ENCODE measurements at regions not wholly inside any gene's neighbourhood (a gene's known extent, or its start where the extent isn't known, plus 50 kb on each side); places are given as distances from the start of the nearest gene placed in this dataset.

GRCh38 chr18:25724997-25725396 lies 365.4 kb downstream of the SS18 start:
- no peak overlapping the region for H2AFZ ChIP-seq (ENCODE audit: insufficient read depth, low read depth, low read length, poor library complexity, severe bottlenecking)
- H3K4me2 ChIP-seq (replicated peaks; ENCODE audit: low read depth, low read length, poor library complexity, severe bottlenecking), result no peak overlapping the region
- no peaks in the 10 kb centered on the region for H3K4me1 Mint-ChIP-seq
- ChIA-PET CTCF (no interaction called here), POLR2A (no interaction called here)
- H3K27ac ChIP-seq (ENCODE audit: low read length in 2 of 2), result no peak overlapping the region
- no peak overlapping the region for H3K27ac Mint-ChIP-seq
- no peaks in the 10 kb centered on the region for H4K20me1 ChIP-seq (ENCODE audit: control insufficient read depth, insufficient read depth, low read length, poor library complexity, severe bottlenecking)
- H3K4me3 ChIP-seq (ENCODE audit: control extremely low read depth in 1 of 5, extremely low read depth in 1 of 5, insufficient read depth in 1 of 5, low read depth in 2 of 5, low read length in 4 of 5), result no peak overlapping the region
- H3K9ac ChIP-seq (ENCODE audit: low read length), result no peak overlapping the region
- no peak overlapping the region for H3K4me3 Mint-ChIP-seq
- H3K9me3 ChIP-seq (ENCODE audit: control extremely low read depth in 1 of 3, control insufficient read depth in 2 of 3, insufficient read depth in 1 of 3, low read length in 2 of 3), result peaks cover 0 to 9% (median 0%) of the 10 kb centered on the region in 3 donors
- H3K79me2 ChIP-seq (ENCODE audit: control insufficient read depth, insufficient read depth, low read length), result no peaks in the 10 kb centered on the region
- no peak for ATAC-seq (ENCODE audit: low read depth)
- WGBS (ENCODE audit: insufficient coverage), result 100% methylated on average over 2 of the region's 4 CpGs
- no peaks in the 10 kb centered on the region for H3K4me1 ChIP-seq (ENCODE audit: control insufficient read depth in 2 of 2, insufficient read depth in 2 of 2, low read length in 2 of 2)
- DNase-seq, result no peak
- H3K36me3 ChIP-seq (replicated peaks in 1 of 2; ENCODE audit: control extremely low read depth in 1 of 2, control insufficient read depth in 1 of 2, extremely low read depth in 1 of 2, insufficient read depth in 2 of 2, low read length in 1 of 2), result no peaks in the 10 kb centered on the region
- peaks cover 21% of the 10 kb centered on the region for H3K27me3 Mint-ChIP-seq
- no peaks in the 10 kb centered on the region for H3K27me3 ChIP-seq (replicated peaks in 1 of 4; ENCODE audit: control extremely low read depth in 1 of 4, control insufficient read depth in 3 of 4, insufficient read depth in 4 of 4, low read length in 3 of 4)
- H3K9me3 Mint-ChIP-seq (ENCODE audit: insufficient read depth), result peaks cover 5% of the 10 kb centered on the region
- TF ChIP-seq CTCF (IDR thresholded peaks at IDR 0.05) (no peak), EZH2 (IDR thresholded peaks at IDR 0.05; ENCODE audit: borderline replicate concordance, insufficient read depth, low read depth, low read length, poor library complexity, severe bottlenecking) (no peak)
- intact Hi-C loops (cut with micrococcal nuclease), result no loop called here

- Mint-ChIP-seq H3K4me3 (no peak overlapping the region), H3K4me1 (no peaks in the 10 kb centered on the region), H3K27ac (no peak overlapping the region), H3K9me3 (ENCODE audit: insufficient read depth) (peaks cover 3% of the 10 kb centered on the region), H3K27me3 (peaks cover 21% of the 10 kb centered on the region)
- no peaks in the 10 kb centered on the region for H3K79me2 ChIP-seq (ENCODE audit: control insufficient read depth, insufficient read depth, low read length)
- no peak overlapping the region for H3K9ac ChIP-seq (ENCODE audit: low read length)
- H3K9me3 ChIP-seq (ENCODE audit: control extremely low read depth in 1 of 3, control insufficient read depth in 2 of 3, insufficient read depth in 1 of 3, low read length in 2 of 3), result peaks cover 0 to 9% (median 0%) of the 10 kb centered on the region in 3 donors
- no peak overlapping the region for H2AFZ ChIP-seq (ENCODE audit: insufficient read depth, low read depth, low read length, poor library complexity, severe bottlenecking)
- intact Hi-C loops (cut with micrococcal nuclease), result no loop called here
- DNase-seq (no peak), ATAC-seq (ENCODE audit: low read depth) (no peak)
- no peak for TF ChIP-seq EZH2 (IDR thresholded peaks at IDR 0.05; ENCODE audit: borderline replicate concordance, insufficient read depth, low read depth, low read length, poor library complexity, severe bottlenecking)
- no peak for TF ChIP-seq CTCF (IDR thresholded peaks at IDR 0.05)
- H3K36me3 ChIP-seq (replicated peaks in 1 of 2; ENCODE audit: control extremely low read depth in 1 of 2, control insufficient read depth in 1 of 2, extremely low read depth in 1 of 2, insufficient read depth in 2 of 2, low read length in 1 of 2), result no peaks in the 10 kb centered on the region
- WGBS (ENCODE audit: insufficient coverage), result 82% methylated on average over 2 of the region's 2 CpGs
- no peaks in the 10 kb centered on the region for H3K27me3 ChIP-seq (replicated peaks in 1 of 4; ENCODE audit: control extremely low read depth in 1 of 4, control insufficient read depth in 3 of 4, insufficient read depth in 4 of 4, low read length in 3 of 4)
- H3K4me2 ChIP-seq (replicated peaks; ENCODE audit: low read depth, low read length, poor library complexity, severe bottlenecking), result no peak overlapping the region
- no peak overlapping the region for H3K4me3 ChIP-seq (ENCODE audit: control extremely low read depth in 1 of 5, extremely low read depth in 1 of 5, insufficient read depth in 1 of 5, low read depth in 2 of 5, low read length in 4 of 5)
- H4K20me1 ChIP-seq (ENCODE audit: control insufficient read depth, insufficient read depth, low read length, poor library complexity, severe bottlenecking), result no peaks in the 10 kb centered on the region
- ChIA-PET POLR2A (no interaction called here), CTCF (no interaction called here)
- no peak overlapping the region for H3K27ac ChIP-seq (ENCODE audit: low read length in 2 of 2)
- no peaks in the 10 kb centered on the region for H3K4me1 ChIP-seq (ENCODE audit: control insufficient read depth in 2 of 2, insufficient read depth in 2 of 2, low read length in 2 of 2)
Measured at GRCh38 chr18:25724121-25724520, 366.3 kb downstream of the SS18 start.

Measured in B cell (primary cell).